ENCODE measurements at regions not wholly inside any gene's neighbourhood (a gene's known extent, or its start where the extent isn't known, plus 50 kb on each side); places are given as distances from the start of the nearest gene placed in this dataset.

GRCh38 chr5:102617191-102618187 lies 118.7 kb upstream of the SLCO6A1 start:
- no peak for TF ChIP-seq CTCF (optimal IDR thresholded peaks at IDR 0.05 in 1 of 3, IDR thresholded peaks at IDR 0.05 in 1 of 3, conservative IDR thresholded peaks at IDR 0.05 in 1 of 3; ENCODE audit: extremely low read depth in 1 of 3, insufficient read depth in 2 of 3, low read length in 3 of 3)
- TF ChIP-seq EZH2 (IDR thresholded peaks at IDR 0.05; ENCODE audit: low read length), result no peak
